Peyer's patch (tissue), 4 donors: ENCODE measurements at regions not wholly inside any gene's neighbourhood (a gene's known extent, or its start where the extent isn't known, plus 50 kb on each side); places are given as distances from the start of the nearest gene placed in this dataset.

ENCODE experiments used
- POLR2A ChIP-seq, 2 donors: fragments of 450-650 bp; IDR thresholded peaks; one replicate each; pipeline ENCODE4 v1.5.1; 2017; ENCODE audit warnings: antibody characterized with exemption in 2 of 2, mild to moderate bottlenecking in 2 of 2, moderate library complexity in 2 of 2
- TF ChIP-seq, protein P1 (sequence below), 6 experiments: fragments of 450-650 bp in 4 of 6; fragments of 200-600 bp in 2 of 6; sonication (generic) in 1 of 6; IDR thresholded peaks; one replicate each; pipeline ENCODE4 v1.5.1; 2017 to 2019; ENCODE audit warnings: antibody characterized with exemption in 6 of 6, mild to moderate bottlenecking in 3 of 6, moderate library complexity in 1 of 6

DNA sequence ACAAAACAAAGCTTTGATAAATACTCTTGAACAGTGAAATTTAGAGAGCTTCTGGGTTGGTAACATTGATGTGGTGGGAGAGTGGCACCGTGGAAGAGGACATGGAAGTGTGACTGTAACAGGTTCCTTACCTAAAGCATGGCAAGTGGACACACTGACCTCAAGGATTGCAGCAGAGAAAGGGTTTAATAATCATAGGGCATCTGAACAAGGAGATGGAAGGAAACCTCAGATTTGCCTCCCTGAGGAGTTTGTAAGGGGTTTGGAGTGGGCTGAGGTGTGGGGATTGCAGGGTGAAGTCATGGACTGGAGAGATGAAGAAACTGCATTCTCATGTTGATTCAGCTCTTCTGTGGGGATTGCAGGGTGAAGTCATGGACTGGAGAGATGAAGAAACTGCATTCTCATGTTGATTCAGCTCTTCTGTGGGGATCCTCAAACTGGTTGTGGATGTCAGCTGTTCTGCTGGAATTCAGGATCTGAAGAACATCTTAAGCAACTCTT is 83.8 kb upstream of the TLK1 start:
- TF ChIP-seq, protein P1, sequence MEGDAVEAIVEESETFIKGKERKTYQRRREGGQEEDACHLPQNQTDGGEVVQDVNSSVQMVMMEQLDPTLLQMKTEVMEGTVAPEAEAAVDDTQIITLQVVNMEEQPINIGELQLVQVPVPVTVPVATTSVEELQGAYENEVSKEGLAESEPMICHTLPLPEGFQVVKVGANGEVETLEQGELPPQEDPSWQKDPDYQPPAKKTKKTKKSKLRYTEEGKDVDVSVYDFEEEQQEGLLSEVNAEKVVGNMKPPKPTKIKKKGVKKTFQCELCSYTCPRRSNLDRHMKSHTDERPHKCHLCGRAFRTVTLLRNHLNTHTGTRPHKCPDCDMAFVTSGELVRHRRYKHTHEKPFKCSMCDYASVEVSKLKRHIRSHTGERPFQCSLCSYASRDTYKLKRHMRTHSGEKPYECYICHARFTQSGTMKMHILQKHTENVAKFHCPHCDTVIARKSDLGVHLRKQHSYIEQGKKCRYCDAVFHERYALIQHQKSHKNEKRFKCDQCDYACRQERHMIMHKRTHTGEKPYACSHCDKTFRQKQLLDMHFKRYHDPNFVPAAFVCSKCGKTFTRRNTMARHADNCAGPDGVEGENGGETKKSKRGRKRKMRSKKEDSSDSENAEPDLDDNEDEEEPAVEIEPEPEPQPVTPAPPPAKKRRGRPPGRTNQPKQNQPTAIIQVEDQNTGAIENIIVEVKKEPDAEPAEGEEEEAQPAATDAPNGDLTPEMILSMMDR (IDR thresholded peaks at IDR 0.05), result no peak
- TF ChIP-seq POLR2A (IDR thresholded peaks at IDR 0.05), result no peak
